GM12891 (cell line): ENCODE measurements at regions not wholly inside any gene's neighbourhood (a gene's known extent, or its start where the extent isn't known, plus 50 kb on each side); places are given as distances from the start of the nearest gene placed in this dataset.

ENCODE experiments used
- POLR2A ChIP-seq: IDR thresholded peaks from 2 replicates; pipeline ENCODE4 v1.6.1; 2011; ENCODE audit warnings: low read depth, low read length, control low read depth
- POLR2AphosphoS5 ChIP-seq: IDR thresholded peaks from 2 replicates; pipeline ENCODE4 v1.6.1; 2011; ENCODE audit warnings: low read depth, low read length, control low read depth

- TF ChIP-seq POLR2AphosphoS5 (no peak), POLR2A (no peak)
Observed at GRCh38 chr6:34608321-34609091, 52.4 kb upstream of the SPDEF start.
